DND-41 (cell line): ENCODE measurements at regions not wholly inside any gene's neighbourhood (a gene's known extent, or its start where the extent isn't known, plus 50 kb on each side); places are given as distances from the start of the nearest gene placed in this dataset.

Source experiments
- EZH2 ChIP-seq: IDR thresholded peaks from 3 replicates; pipeline ENCODE4 v1.6.1; 2012; ENCODE audit warnings: borderline replicate concordance, low read depth, mild to moderate bottlenecking, moderate library complexity, low read length, inconsistent platforms; ENCODE audit not compliant: severe bottlenecking
- TF ChIP-seq, protein P1 (sequence below): IDR thresholded peaks from 2 replicates; pipeline ENCODE4 v1.5.1; 2012; ENCODE audit warnings: borderline replicate concordance, low read length, moderate library complexity, mild to moderate bottlenecking; ENCODE audit not compliant: poor library complexity, severe bottlenecking; ENCODE audit errors: extremely low read depth

DNA sequence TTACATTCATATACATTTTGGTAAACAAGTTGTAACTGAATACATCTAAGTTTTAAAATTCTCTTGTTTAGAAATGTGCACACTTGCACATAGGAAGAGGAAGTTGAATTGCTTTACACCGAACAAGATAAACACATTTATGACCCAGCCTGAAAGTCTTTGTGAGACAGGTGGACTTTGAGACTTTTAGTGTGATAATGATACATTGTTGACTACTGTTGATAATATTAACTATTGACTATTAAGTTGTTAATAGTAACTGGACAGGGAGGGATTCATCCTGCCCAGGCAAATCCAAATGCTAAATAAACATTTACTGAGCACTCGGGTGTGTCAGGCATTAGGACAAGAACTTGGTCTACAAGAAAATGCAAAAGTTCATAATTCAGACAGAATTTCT, 68.0 kb downstream of the AVPR1A start:
- TF ChIP-seq, protein P1, sequence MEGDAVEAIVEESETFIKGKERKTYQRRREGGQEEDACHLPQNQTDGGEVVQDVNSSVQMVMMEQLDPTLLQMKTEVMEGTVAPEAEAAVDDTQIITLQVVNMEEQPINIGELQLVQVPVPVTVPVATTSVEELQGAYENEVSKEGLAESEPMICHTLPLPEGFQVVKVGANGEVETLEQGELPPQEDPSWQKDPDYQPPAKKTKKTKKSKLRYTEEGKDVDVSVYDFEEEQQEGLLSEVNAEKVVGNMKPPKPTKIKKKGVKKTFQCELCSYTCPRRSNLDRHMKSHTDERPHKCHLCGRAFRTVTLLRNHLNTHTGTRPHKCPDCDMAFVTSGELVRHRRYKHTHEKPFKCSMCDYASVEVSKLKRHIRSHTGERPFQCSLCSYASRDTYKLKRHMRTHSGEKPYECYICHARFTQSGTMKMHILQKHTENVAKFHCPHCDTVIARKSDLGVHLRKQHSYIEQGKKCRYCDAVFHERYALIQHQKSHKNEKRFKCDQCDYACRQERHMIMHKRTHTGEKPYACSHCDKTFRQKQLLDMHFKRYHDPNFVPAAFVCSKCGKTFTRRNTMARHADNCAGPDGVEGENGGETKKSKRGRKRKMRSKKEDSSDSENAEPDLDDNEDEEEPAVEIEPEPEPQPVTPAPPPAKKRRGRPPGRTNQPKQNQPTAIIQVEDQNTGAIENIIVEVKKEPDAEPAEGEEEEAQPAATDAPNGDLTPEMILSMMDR = no peak
- no peak for TF ChIP-seq EZH2
